ENCODE measurements at regions not wholly inside any gene's neighbourhood (a gene's known extent, or its start where the extent isn't known, plus 50 kb on each side); places are given as distances from the start of the nearest gene placed in this dataset.

GRCh38 chr4:114537352-114537751 lies 61.3 kb upstream of the UGT8 start:
- no peaks in the 10 kb centered on the region for H3K36me3 ChIP-seq
- H3K4me3 ChIP-seq: no peak overlapping the region
- H3K4me1 ChIP-seq: no peaks in the 10 kb centered on the region
- no peak overlapping the region for H3K27ac ChIP-seq
- TF ChIP-seq CTCF (IDR thresholded peaks at IDR 0.05) (no peak), POLR2A (IDR thresholded peaks at IDR 0.05) (no peak)
- no peaks in the 10 kb centered on the region for H3K9me3 ChIP-seq
- H3K27me3 ChIP-seq: no peaks in the 10 kb centered on the region
- no peak for DNase-seq

- Histone ChIP-seq H3K36me3 (no peaks in the 10 kb centered on the region), H3K27me3 (no peaks in the 10 kb centered on the region), H3K27ac (no peak overlapping the region), H3K4me3 (no peak overlapping the region), H3K9me3 (no peaks in the 10 kb centered on the region), H3K4me1 (no peaks in the 10 kb centered on the region)
- no peak for DNase-seq
- TF ChIP-seq CTCF (IDR thresholded peaks at IDR 0.05): no peak
- no peak for TF ChIP-seq POLR2A (IDR thresholded peaks at IDR 0.05)
Measured at GRCh38 chr4:114538012-114538617, 60.5 kb upstream of the UGT8 start.

GRCh38 chr4:114539985-114540384 lies 58.6 kb upstream of the UGT8 start:
- no peak for DNase-seq
- Histone ChIP-seq H3K27ac (no peak overlapping the region), H3K4me3 (no peak overlapping the region), H3K9me3 (no peaks in the 10 kb centered on the region), H3K36me3 (no peaks in the 10 kb centered on the region), H3K27me3 (no peaks in the 10 kb centered on the region), H3K4me1 (no peaks in the 10 kb centered on the region)
- no peak for TF ChIP-seq CTCF (IDR thresholded peaks at IDR 0.05)
- TF ChIP-seq POLR2A (IDR thresholded peaks at IDR 0.05): no peak

- Histone ChIP-seq H3K4me3 (no peak overlapping the region), H3K4me1 (no peaks in the 10 kb centered on the region), H3K27ac (no peak overlapping the region), H3K27me3 (no peaks in the 10 kb centered on the region), H3K36me3 (no peaks in the 10 kb centered on the region), H3K9me3 (no peaks in the 10 kb centered on the region)
- TF ChIP-seq POLR2A (IDR thresholded peaks at IDR 0.05) (no peak), CTCF (IDR thresholded peaks at IDR 0.05) (no peak)
- no peak for DNase-seq
Measured at GRCh38 chr4:114547340-114548134, 51.1 kb upstream of the UGT8 start.

Small RNA genes lying in the stretch of these regions (small RNA-seq; reads per million reads assigned to genes)
- 0 reads per million in 2 donors for gene AC093815.1
